NK-92 treated with Interleukin-12 subunit alpha and Interleukin-12 subunit beta, amount 100 ng/mL, for 24 hours (cell line): ENCODE measurements at regions not wholly inside any gene's neighbourhood (a gene's known extent, or its start where the extent isn't known, plus 50 kb on each side); places are given as distances from the start of the nearest gene placed in this dataset.

Experiments
- DNase-seq: peaks from one replicate; lab custom pipeline; 2025; lab: John Stamatoyannopoulos, UW

DNA sequence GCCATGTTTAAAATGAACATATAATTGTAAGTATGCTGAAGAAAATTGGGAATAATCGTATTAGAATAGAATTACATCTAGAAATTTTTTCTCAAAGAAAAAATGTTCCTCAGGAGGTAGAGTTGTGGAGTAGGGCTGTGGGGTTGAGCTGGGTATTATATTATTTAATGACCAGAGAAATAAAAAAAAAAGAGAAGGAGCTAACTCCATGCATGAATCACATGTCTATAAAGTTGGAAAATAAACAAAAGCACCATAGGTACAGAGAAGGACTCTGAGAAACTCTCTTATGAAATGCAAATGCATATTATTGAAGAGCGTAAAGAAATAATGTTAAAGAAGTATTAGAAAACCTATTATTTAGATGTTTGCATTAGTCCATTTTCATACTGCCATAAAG, 405.5 kb downstream of the EFNB2 start:
- DNase-seq, result no peak

DNA sequence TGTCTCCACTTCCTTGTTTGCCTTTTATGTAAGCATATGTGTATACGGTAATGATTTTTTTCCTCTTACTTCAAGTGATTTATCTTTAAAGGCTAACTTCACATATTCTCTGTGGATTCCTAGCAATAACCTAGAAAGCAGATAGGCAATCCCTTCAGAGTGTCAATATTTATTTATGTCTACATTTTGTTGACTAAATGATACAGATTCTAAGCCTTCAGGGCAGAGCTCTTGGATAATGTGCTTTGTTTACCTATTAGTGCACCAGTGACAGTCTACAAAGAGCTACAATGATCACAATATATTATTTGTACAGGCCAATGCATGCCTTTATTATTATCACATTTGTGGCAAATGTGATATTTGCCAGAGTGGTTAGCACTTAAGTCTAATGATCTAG, 406.2 kb downstream of the EFNB2 start:
- DNase-seq, result no peak

DNA sequence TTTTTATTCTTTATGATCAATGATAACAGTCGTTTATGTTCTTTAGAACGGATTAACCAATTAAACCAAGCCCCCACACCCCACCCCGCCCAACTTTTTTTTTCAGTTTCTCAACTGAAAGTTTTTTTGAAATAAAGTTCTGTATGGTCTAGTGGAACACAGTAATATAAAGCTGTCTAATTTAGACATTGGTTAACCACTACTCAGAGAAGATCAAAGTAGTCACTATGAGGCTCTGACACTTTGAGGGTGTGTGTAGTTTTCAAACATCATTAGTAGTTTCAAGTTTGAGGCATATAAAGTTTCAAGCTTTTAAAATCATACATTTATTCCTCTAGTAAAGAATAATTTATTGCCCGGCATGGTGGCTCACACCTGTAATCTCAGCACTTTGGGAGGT, 413.2 kb downstream of the EFNB2 start:
- DNase-seq, result no peak

DNA sequence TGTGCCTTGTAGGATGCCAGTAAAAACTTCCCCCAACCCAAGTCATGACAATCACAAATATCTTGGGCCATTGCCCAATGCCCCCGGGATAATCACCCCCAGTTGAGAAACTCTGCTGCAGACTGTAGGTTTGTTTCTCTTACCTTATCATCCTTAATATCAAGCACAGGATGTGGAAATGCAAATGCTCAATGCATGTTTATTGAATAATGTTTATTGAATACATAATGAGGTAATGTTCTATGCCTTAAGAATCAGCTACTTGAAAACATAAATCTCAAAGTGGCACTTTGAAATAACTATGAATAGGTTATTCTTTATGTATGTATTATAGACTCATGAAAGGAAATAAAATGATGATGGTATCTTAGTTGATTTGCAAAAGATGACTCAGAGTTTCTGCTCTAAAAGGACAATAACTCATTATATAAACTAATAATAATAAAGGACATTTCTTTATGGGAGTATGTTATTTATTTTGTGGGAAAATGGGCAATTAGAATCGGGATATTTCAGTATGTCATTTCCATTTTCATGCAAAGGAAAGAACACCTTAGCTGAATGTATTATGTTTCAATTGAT, 414.2 kb downstream of the EFNB2 start:
- no peak for DNase-seq

DNA sequence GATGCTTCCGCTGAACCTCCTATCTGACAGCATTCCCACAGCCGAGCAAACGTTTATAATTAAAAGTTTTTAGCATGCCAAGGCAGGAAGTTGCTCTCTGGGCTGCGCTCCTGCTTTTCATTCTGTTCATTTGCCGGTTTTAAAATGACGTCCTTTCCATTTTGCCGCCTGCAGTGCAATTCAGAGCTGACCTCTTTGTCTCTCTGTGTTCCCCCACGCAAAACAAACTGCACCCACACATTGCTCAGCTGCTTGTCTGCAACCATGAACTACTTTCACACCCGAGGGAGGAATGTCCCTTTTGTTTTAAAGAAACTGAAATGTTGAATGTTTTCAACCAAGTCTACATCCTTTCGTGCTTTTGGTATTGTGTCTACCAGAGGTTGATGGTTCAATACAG, 416.5 kb downstream of the EFNB2 start:
- DNase-seq, result no peak

DNA sequence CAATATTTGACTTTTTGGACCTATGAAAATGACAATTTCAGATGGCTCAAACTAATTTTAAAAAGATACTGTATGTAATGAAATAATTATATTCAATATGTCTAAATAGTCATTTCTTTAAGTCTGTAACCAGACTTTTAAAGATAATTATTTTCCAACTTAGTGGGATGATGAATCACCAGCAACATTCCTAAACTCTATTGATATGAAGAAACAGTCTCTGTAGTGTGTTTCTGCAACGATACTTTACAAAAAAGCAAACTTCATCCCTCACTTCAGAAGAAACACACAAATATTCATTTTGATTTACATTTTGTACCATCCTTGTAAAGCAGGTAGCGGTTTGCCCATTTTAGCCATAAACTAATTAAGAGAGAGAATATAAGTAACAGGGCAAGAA, 417.4 kb downstream of the EFNB2 start:
- no peak for DNase-seq

DNA sequence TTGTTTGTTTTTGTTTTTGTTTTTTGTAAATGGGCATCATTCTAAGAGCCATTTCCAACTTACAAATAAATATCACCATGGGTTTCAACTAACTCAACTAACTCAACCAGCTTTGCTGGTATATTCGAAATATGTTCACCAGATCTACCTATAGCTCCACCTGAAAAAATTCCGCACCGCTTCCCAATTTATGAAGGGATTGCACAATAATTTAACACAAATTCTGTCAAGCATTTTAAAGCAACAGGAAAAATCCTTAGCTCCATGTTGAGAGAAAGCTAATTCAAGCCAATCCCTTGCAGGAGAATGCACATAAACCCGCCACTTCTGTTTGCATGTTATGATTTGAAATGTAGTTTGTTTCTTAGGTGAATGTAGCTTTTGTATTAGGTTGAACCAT, 417.8 kb downstream of the EFNB2 start:
- DNase-seq, result no peak

DNA sequence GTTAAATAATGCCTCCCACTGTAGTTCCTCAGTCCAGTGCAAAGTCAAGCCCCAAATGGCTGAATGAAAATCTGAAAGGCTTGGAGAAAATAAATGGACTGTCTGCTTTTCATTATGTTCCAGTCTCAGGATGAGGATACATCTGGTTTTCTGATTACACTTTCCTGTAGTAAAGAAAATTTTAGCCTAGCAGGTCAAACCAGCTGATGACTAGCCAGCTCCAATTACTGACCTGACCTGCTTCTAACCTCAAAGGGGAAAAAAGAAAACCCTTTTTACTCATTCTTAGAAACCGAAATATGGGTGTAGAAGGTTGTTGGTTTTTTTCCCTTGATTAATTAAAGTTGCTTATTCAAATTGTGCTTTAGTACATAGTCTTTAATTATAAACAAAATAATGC, 418.4 kb downstream of the EFNB2 start:
- DNase-seq, result no peak

DNA sequence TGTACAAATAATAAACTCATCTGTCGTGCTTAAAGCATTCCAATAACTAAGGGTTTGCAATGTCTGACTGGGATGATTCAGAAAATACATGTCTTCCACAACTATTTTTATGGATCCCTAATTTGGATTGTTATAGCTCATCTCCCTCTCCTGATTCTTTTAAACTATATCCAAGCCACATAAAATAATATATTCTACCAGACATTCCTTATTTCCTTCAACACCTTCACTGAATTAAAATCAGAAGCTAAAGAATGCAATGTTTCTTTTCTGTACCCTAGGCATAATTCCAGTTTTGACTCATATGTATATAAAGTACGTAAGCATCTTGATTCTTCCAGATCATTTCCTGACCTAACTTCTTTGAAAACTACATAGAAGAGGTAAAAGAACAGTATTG, 420.4 kb downstream of the EFNB2 start:
- DNase-seq, result no peak

DNA sequence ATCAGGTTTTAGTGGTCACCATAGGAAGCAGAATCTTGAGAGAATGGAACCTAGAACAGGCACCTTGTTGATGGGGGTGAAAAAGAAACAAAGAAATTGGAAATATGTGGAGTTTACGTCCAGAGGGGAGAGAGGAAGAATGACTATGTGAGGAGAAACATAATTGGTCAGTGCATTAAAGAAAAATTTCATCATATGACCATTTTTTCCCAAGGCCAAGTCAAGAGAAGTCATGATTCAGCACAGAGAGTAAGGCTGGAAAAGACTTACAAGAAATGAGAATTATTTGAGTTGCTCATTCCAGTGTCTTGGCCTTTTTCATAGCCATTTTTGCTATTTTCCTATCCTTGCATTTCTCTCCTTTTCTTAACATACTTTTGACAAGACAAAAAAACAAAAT, 421.7 kb downstream of the EFNB2 start:
- no peak for DNase-seq

DNA sequence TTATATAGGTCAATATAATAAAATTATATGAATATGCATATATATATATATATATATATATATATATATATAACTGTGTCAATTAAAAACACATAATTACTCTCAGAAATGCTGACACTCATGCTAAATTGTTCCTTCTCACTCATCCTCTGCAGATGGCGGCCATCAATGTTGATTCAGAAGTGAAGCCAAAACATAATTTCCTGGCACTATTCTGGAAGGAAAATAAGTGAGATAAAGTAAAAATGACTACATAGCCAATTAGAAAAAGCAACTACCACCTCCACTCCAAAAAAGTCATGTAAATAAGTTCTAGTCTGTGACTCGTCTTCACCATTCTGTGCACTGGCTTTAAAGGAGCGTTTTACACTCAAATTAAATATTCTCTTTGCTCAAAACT, 423.3 kb downstream of the EFNB2 start:
- DNase-seq, result no peak

DNA sequence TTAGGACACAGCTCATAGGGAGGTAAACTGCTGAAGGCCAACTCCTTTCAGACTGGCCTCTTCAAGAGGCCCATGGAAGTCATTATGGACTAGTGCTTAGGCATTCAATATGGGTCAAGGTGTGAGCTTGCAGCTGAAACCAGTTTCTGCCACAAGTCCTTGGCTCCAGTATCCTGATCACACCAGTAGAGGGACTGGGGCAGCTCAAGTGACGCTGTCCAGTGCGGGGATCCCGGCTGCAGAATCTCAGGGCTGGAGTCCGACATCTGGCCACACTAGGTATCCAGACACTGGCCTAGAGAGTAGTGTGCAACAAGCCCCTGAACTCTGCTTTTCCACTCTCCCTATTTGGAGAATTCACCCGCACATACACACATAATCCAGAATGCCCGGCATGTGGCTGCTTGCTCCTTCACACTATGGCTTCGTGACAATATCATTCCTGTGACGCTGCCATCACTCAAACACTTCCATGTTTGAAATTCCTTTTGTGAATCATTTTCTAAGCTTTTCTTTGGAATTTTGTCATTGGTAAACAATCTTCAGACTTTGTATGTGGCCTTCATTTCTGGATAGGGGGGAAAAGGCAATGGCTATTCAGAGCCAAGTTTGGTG, 425.1 kb downstream of the EFNB2 start:
- no peak for DNase-seq

DNA sequence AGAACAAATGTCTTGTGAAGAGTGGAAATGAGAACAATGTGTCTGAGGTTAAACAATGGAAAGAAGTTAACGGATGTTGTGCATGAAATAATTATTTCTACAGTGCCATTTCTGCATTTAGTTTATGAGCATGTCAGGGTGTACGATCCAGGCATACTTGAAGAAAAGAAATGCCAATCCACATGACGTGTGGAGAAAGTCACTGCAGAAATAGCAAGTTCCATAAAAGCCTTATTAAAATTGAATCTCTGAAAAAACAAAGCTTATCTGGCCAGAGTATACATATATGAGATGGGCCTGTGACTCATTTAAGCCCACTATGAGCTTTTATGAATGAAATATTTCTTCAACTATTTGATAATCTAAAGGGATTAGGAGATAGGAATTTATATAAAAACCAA, 426.1 kb downstream of the EFNB2 start:
- no peak for DNase-seq

DNA sequence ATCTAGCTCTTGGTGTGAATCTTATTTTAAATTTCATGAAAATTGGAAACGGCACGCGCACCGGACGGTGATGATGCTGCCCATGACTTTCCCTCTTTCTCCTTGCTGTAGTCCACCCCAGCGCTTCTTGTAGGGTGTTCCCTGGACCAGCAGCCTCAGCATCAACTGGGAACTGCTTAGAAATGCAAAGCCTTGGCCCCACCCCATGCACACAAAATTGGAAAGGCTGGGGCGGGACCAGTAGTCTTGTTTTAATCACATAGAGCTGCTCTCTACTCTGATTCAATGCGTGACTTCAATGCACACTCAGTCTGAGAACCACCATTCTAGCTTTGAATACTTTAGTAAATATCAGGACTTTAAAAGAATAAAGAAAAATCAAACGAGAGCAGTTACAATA, 427.1 kb downstream of the EFNB2 start:
- no peak for DNase-seq

DNA sequence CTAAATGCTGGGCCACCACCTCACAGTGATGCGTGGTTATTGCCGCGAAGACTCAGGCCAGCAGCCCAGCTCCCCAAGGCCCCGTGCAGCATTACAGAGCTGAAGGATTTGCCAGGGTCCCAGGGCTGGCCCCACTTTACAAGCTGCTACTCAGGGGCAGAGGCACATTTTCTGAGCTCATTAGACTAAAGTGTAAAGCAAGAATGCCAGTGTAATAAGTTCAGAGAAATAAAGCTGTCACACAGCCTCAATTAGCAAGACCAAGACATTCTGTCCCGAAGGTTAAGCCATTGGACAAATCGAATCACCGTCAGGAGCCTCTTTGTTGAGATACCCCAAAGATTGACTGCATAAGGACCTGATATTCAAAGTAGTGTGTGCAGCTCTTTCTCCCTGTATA, 428.4 kb downstream of the EFNB2 start:
- no peak for DNase-seq

DNA sequence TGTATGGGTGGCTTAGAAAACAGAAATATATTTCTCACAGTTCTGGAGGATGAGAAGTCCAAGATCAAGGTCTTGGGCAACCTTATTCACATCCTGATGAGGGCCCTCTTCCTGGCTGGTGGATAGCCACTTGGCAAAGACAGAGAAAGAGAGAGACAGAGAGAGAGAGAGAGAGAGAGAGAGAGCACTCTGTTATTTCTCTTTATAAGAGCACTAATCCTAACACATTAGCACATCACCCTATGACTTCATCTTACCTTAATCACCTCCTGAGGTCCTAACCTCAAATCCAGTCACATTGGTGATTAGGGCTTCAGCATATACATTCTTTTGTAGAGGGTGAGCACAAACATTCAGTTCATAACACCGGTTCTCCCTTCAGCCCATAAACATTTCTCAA, 430.3 kb downstream of the EFNB2 start:
- no peak for DNase-seq

DNA sequence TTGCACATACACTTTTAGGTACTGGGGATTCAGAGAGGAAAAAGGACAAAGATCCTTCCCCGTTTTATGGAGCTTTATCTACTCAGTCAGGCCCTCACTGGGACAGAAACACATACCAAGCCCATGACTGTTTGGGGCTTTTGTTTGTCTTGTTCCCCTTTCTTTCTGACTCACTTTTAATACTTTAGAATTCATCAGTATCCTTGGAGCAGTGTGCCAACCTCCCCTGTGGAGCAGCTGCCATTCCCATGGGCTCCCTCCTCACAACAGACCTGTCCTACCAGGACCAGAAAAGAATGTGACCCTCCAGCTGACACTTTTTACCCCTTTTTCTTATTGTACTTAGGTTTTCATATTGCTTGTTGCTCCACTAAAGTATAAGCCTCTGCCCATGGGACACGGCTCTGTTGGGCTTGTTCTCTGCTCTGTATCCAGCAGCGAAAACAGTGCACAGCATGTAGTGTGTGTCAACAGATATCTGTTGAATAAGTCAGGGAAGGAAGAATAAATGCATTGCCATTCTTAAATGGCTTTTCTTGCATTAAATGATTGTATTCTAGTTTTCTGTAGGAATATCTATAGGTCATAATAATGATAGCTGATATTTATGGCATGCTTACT, 431.1 kb downstream of the EFNB2 start:
- DNase-seq, result no peak

DNA sequence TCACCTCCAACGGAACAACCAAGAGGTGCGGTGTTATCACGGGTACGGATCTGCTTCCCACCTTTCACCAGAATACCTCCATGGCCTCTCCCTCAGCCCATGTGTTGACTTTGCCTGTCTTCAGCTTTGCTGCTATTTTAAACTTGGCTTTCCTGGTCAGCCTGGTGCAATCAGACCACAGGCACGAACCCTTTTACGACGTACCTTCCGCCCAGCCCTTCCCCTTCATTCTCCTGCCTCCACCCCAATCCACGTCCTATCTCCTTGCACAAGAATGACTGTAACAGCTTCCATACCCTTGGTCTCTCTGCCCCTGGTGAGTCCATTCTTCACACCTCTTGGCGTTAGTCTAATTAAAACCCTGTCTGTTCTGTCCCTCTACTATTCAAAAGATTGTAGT, 431.7 kb downstream of the EFNB2 start:
- DNase-seq, result no peak

DNA sequence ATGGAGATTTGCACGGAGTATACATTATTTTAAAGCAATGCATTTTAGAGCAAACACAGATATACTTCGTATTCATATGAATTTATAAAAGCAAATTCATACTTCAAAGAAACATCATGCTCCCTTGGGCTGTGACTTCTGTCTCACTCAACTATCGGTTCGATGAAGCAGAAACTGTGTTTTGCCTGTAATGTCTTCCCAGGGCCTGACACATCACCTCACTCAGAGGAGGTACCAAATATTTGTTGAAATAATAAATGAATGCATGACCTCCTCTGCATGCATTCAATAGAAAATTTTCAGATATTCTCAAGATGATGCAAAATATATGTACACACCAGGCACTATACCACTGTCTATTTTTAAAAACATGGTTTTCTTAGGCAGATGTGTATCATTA, 432.7 kb downstream of the EFNB2 start:
- no peak for DNase-seq

DNA sequence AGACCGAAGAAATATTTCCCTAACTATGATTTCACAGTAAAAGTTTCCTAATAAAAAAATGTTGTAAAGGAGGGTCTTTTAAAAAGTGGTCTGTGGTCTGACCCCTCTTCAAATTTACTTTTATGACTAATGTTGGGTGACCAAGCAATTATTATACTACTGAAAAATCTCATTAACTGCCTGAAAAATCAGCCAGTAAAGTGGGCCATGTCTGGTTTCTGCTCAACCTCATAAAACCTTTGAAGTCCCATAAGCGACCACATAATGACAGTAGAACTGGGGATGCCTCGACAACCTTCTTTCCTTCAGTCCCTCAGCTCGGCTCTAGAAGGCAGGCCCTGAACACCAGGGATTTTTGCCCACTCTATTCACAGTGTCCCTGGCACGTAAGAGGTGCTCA, 434.3 kb downstream of the EFNB2 start:
- DNase-seq, result no peak

DNA sequence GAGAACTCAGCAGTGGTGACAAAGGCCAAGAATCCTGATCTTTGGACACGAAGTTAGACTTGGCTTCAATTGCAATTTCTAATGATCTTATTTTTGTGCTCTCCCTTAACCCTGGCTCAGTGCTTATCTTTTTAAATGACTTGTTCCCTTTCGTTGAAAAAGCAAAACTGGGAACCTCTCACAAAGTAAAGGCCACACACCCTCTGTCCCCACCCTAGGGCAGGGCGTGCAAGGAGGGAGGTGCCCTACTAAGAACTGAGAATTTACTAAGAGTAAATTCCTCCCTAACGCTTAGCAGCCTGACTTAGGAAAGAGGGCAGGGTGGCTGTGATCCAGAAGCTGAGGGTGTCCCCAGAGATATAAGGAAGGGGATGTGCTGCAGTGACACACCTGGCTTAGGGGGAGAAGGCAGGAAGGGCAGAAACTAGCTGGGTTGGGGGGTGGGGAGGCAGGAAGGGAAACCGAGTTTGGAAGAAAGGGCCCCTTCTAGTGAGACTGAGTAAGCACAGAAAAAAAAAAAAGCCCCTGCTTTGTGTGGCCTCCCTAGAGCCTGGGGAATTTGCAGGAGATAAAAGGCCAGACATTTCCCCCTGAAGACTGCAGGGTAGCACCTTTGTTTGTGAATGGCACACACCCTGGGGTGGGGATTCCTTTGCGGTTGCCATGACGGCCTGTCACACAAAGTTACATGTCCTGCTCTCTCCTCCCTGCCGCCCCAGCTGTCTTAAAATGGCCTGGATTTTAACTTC, 435.1 kb downstream of the EFNB2 start:
- no peak for DNase-seq

DNA sequence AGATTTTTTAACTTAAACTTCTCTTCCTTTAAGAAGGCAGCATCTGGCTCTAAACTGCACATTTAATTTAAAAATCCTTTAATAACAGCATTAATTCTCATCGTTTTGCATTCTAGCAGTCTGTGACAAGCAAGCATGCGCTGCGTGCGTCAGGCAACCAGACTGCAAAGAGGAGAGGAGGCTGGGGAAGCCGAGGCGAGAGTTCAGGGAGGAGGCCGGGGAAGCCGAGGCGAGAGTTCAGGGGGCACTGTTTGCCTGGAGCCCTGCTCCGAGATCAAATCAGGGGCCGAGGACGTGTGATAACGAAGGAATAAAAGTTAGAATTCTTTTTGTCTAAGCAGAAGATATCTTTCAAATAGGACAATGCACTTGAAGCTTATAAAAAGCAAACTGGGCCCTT, 435.7 kb downstream of the EFNB2 start:
- DNase-seq, result no peak

DNA sequence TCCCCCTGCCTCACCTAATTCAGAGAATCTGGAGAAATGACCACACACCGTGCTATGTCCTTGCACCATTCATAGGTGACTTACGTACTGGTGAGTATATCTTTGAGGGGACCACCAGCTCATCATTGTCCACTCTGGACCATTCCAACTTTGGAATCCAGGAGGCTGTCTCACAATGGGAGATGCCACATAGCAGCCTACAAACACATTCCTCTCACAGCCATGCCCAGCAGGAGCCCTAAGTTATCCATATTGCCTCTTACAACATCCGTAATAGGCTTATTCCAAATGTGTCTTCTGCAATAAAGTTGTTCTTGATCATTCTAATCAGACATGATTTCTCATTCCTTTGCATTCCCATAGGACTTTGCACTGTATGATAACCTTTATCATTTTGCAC, 436.7 kb downstream of the EFNB2 start:
- no peak for DNase-seq
